ENCODE measurements at regions not wholly inside any gene's neighbourhood (a gene's known extent, or its start where the extent isn't known, plus 50 kb on each side); places are given as distances from the start of the nearest gene placed in this dataset.
A peak's percentile ranks its signal among the peaks of the same experiment; 100 is the strongest.

- no peak overlapping the region for H3K27ac ChIP-seq (ENCODE audit: low read depth, low read length)
- no peaks in the 10 kb centered on the region for H3K79me2 ChIP-seq (ENCODE audit: control insufficient read depth, insufficient read depth, low read length, unreplicated experiment)
- H3K4me1 ChIP-seq (ENCODE audit: control insufficient read depth, insufficient read depth, low read length, unreplicated experiment) = no peaks in the 10 kb centered on the region
- no peaks in the 10 kb centered on the region for H3K36me3 ChIP-seq (ENCODE audit: insufficient read depth, low read length)
- H3K27me3 ChIP-seq (ENCODE audit: insufficient read depth, low read length) = no peaks in the 10 kb centered on the region
- no peak overlapping the region for H2AFZ ChIP-seq (ENCODE audit: low read length, unreplicated experiment)
- H3K4me3 ChIP-seq (ENCODE audit: low read depth, low read length) = no peak overlapping the region
Measured at GRCh38 chr15:36472672-36473071, 106.8 kb upstream of the CDIN1 start.

DNA sequence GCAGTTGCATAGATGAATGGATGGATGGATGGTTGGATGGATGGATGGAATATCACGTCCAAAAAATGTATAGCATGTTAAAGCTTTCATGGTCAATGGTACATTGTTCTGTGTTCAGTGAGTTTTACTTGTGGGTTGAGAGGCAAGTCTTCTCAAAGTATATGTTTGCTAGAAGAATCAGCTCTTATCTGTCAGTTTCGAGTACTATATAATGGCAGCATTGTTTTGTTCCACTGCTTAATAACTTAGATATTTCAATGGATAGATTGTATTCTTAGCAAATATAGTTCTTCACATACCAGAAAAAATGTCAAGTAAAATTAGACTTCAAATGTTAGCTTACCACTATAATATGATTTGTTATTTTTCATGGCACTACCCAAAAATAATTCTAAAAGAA, 100.9 kb upstream of the CDIN1 start:
- Histone ChIP-seq H3K27ac (ENCODE audit: low read depth, low read length) (no peak overlapping the region), H3K27me3 (ENCODE audit: insufficient read depth, low read length) (no peaks in the 10 kb centered on the region), H2AFZ (ENCODE audit: low read length, unreplicated experiment) (no peak overlapping the region), H3K4me3 (ENCODE audit: low read depth, low read length) (no peak overlapping the region), H3K4me1 (ENCODE audit: control insufficient read depth, insufficient read depth, low read length, unreplicated experiment) (no peaks in the 10 kb centered on the region), H3K79me2 (ENCODE audit: control insufficient read depth, insufficient read depth, low read length, unreplicated experiment) (no peaks in the 10 kb centered on the region), H3K36me3 (ENCODE audit: insufficient read depth, low read length) (no peaks in the 10 kb centered on the region)

DNA sequence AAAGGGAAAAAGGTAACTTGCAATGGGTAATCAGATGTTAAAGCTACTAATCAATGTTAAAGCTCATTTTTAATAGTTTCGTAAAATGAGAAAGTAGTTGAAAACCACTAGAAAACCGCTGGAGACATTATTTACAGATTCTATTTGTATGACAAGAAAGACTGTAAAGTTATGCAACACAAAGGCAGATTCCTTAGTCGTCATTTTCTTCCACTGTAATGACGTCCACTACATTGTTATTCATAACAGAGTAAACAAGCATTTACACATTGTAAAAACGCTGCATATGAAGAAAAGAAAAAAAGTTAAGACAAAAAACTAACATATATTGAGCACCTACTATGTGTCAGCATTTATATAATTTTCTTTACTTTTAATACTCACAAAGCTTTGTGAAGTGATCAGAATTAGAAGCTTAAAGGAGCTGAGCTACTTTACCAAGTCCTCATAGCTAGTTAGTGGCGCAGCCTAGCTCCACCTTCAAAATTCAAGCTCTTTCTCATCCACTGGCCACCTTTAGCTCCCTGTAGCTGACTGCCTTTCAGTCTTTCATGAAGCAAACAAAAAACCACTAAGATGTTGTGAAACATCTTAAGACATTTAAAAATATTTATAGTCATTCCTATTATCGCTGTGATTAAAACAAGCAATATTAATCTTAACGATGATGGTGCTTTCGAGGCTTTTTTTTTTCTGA, 100.1 kb upstream of the CDIN1 start:
- Histone ChIP-seq H2AFZ (ENCODE audit: low read length, unreplicated experiment) (no peak overlapping the region), H3K4me3 (ENCODE audit: low read depth, low read length) (no peak overlapping the region), H3K27me3 (ENCODE audit: insufficient read depth, low read length) (no peaks in the 10 kb centered on the region), H3K27ac (ENCODE audit: low read depth, low read length) (no peak overlapping the region), H3K4me1 (ENCODE audit: control insufficient read depth, insufficient read depth, low read length, unreplicated experiment) (no peaks in the 10 kb centered on the region), H3K79me2 (ENCODE audit: control insufficient read depth, insufficient read depth, low read length, unreplicated experiment) (no peaks in the 10 kb centered on the region), H3K36me3 (ENCODE audit: insufficient read depth, low read length) (no peaks in the 10 kb centered on the region)

GRCh38 chr15:36481156-36481555, 98.3 kb upstream of the CDIN1 start:
- no peaks in the 10 kb centered on the region for H3K36me3 ChIP-seq (ENCODE audit: insufficient read depth, low read length)

DNA sequence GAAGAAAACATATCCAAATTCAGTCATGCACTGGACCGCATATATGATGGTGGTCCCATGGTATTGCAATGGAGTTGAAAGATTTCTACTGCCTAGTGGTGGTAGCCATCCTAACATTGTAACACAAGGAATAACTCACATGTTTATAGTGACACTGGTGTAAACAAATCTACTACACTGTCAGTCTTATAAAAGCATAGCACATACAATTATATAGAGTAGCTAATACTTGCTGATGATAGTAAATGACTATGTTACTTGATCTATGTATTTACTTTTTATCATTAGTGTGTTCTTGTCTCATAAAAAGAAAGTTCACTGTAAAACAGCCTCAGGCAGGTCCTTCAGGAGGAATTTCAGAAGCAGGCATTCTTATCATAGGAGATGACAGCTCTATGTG, 96.0 kb upstream of the CDIN1 start:
- Histone ChIP-seq H3K27me3 (ENCODE audit: insufficient read depth, low read length) (no peaks in the 10 kb centered on the region), H3K27ac (ENCODE audit: low read depth, low read length) (no peak overlapping the region), H2AFZ (ENCODE audit: low read length, unreplicated experiment) (no peak overlapping the region), H3K36me3 (ENCODE audit: insufficient read depth, low read length) (no peaks in the 10 kb centered on the region), H3K79me2 (ENCODE audit: control insufficient read depth, insufficient read depth, low read length, unreplicated experiment) (no peaks in the 10 kb centered on the region), H3K4me1 (ENCODE audit: control insufficient read depth, insufficient read depth, low read length, unreplicated experiment) (no peaks in the 10 kb centered on the region), H3K4me3 (ENCODE audit: low read depth, low read length) (no peak overlapping the region)

More at GRCh38 chr15:36481156-36481555, 98.3 kb upstream of the CDIN1 start:
- H3K27ac ChIP-seq (ENCODE audit: low read depth, low read length) = no peak overlapping the region
- H3K4me1 ChIP-seq (ENCODE audit: control insufficient read depth, insufficient read depth, low read length, unreplicated experiment) = no peaks in the 10 kb centered on the region
- no peak overlapping the region for H3K4me3 ChIP-seq (ENCODE audit: low read depth, low read length)
- H3K79me2 ChIP-seq (ENCODE audit: control insufficient read depth, insufficient read depth, low read length, unreplicated experiment) = no peaks in the 10 kb centered on the region
- no peak overlapping the region for H2AFZ ChIP-seq (ENCODE audit: low read length, unreplicated experiment)
- no peaks in the 10 kb centered on the region for H3K27me3 ChIP-seq (ENCODE audit: insufficient read depth, low read length)

GRCh38 chr15:36484038-36484778, 95.2 kb upstream of the CDIN1 start:
- Histone ChIP-seq H3K4me1 (ENCODE audit: control insufficient read depth, insufficient read depth, low read length, unreplicated experiment) (no peaks in the 10 kb centered on the region), H3K27me3 (ENCODE audit: insufficient read depth, low read length) (no peaks in the 10 kb centered on the region), H2AFZ (ENCODE audit: low read length, unreplicated experiment) (no peak overlapping the region), H3K79me2 (ENCODE audit: control insufficient read depth, insufficient read depth, low read length, unreplicated experiment) (no peaks in the 10 kb centered on the region), H3K4me3 (ENCODE audit: low read depth, low read length) (no peak overlapping the region), H3K36me3 (ENCODE audit: insufficient read depth, low read length) (no peaks in the 10 kb centered on the region), H3K27ac (ENCODE audit: low read depth, low read length) (no peak overlapping the region)

DNA sequence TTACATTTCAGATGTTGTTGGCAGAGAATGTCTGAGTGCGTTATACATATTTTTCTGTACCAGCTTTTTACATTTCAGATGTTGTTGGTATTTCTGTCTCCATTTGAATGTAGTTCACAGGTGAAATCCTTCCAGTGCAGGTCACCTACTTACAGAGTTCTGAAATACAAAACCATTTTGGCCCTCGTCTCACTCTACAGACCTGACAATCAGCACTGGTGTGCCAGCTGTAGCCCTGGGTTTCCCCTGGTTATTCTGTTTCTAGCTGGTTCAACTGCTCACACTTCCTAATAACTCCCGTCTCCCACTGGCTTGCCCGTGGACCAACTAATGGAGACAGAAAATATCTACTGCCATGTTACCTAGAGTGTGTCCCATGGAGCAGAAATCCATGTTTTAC, 87.5 kb upstream of the CDIN1 start:
- no peak overlapping the region for H3K4me3 ChIP-seq (ENCODE audit: low read depth, low read length)
- H3K27ac ChIP-seq (ENCODE audit: low read depth, low read length) = no peak overlapping the region
- H3K36me3 ChIP-seq (ENCODE audit: insufficient read depth, low read length) = no peaks in the 10 kb centered on the region
- no peaks in the 10 kb centered on the region for H3K79me2 ChIP-seq (ENCODE audit: control insufficient read depth, insufficient read depth, low read length, unreplicated experiment)
- no peaks in the 10 kb centered on the region for H3K4me1 ChIP-seq (ENCODE audit: control insufficient read depth, insufficient read depth, low read length, unreplicated experiment)
- no peaks in the 10 kb centered on the region for H3K27me3 ChIP-seq (ENCODE audit: insufficient read depth, low read length)
- no peak overlapping the region for H2AFZ ChIP-seq (ENCODE audit: low read length, unreplicated experiment)

- peaks cover 12% of the 10 kb centered on the region for H3K4me1 ChIP-seq (ENCODE audit: control insufficient read depth, insufficient read depth, low read length, unreplicated experiment)
- no peak overlapping the region for H2AFZ ChIP-seq (ENCODE audit: low read length, unreplicated experiment)
- no peaks in the 10 kb centered on the region for H3K36me3 ChIP-seq (ENCODE audit: insufficient read depth, low read length)
- H3K27ac ChIP-seq (ENCODE audit: low read depth, low read length) = no peak overlapping the region
- H3K27me3 ChIP-seq (ENCODE audit: insufficient read depth, low read length) = no peaks in the 10 kb centered on the region
- H3K79me2 ChIP-seq (ENCODE audit: control insufficient read depth, insufficient read depth, low read length, unreplicated experiment) = no peaks in the 10 kb centered on the region
- H3K4me3 ChIP-seq (ENCODE audit: low read depth, low read length) = no peak overlapping the region
Measured at GRCh38 chr15:36495456-36495991, 83.9 kb upstream of the CDIN1 start.

- H3K27me3 ChIP-seq (ENCODE audit: insufficient read depth, low read length) = no peaks in the 10 kb centered on the region
- peaks cover 12% of the 10 kb centered on the region for H3K4me1 ChIP-seq (ENCODE audit: control insufficient read depth, insufficient read depth, low read length, unreplicated experiment)
- H3K27ac ChIP-seq (ENCODE audit: low read depth, low read length) = no peak overlapping the region
- peak overlapping the region; percentile 53 for H2AFZ ChIP-seq (ENCODE audit: low read length, unreplicated experiment)
- H3K79me2 ChIP-seq (ENCODE audit: control insufficient read depth, insufficient read depth, low read length, unreplicated experiment) = no peaks in the 10 kb centered on the region
- H3K36me3 ChIP-seq (ENCODE audit: insufficient read depth, low read length) = no peaks in the 10 kb centered on the region
- H3K4me3 ChIP-seq (ENCODE audit: low read depth, low read length) = no peak overlapping the region
Measured at GRCh38 chr15:36497901-36498300, 81.5 kb upstream of the CDIN1 start.

DNA sequence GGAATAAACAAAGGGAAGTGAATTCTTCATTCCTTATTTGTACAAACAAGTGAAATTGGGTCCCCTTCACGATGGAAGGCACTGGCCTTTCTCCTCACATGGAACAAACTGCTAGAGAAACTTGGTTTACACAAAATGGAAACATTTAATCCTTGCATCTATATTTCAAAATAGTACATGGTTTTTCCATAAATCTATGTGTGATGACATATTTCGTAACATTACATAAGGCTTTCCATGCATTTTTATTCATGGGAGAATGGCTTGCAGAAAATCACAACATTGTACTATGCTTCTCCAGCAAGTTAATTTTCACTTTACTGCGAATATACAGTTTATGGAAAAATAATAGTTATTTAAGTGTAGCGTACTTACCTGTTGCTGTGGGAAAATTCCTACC, 81.0 kb upstream of the CDIN1 start:
- H3K4me3 ChIP-seq (ENCODE audit: low read depth, low read length) = no peak overlapping the region
- H3K27ac ChIP-seq (ENCODE audit: low read depth, low read length) = no peak overlapping the region
- H3K4me1 ChIP-seq (ENCODE audit: control insufficient read depth, insufficient read depth, low read length, unreplicated experiment) = peaks cover 12% of the 10 kb centered on the region
- peak overlapping the region; percentile 53 for H2AFZ ChIP-seq (ENCODE audit: low read length, unreplicated experiment)
- H3K79me2 ChIP-seq (ENCODE audit: control insufficient read depth, insufficient read depth, low read length, unreplicated experiment) = no peaks in the 10 kb centered on the region
- no peaks in the 10 kb centered on the region for H3K36me3 ChIP-seq (ENCODE audit: insufficient read depth, low read length)
- H3K27me3 ChIP-seq (ENCODE audit: insufficient read depth, low read length) = no peaks in the 10 kb centered on the region

DNA sequence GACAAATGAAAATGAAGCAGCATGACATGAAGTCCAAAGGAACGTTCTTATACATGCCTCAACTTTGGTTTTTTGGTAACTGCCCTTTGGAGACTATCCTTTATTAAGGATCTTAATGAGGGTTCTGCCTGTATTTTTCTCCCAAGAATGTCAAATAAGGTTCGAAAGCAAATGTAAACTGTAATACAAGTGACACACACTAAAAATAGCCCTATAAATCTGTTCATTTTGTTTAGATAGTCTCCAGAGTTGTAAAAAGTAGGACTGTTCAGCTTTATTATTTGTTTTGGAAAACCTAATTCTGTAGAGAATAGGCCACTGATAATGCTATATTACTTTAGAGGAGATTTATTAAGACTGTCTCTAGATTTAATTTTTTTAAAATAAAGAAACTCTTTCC, 80.5 kb upstream of the CDIN1 start:
- H3K27ac ChIP-seq (ENCODE audit: low read depth, low read length) = no peak overlapping the region
- peak overlapping the region; percentile 52 for H2AFZ ChIP-seq (ENCODE audit: low read length, unreplicated experiment)
- H3K36me3 ChIP-seq (ENCODE audit: insufficient read depth, low read length) = no peaks in the 10 kb centered on the region
- H3K4me3 ChIP-seq (ENCODE audit: low read depth, low read length) = no peak overlapping the region
- H3K27me3 ChIP-seq (ENCODE audit: insufficient read depth, low read length) = no peaks in the 10 kb centered on the region
- H3K4me1 ChIP-seq (ENCODE audit: control insufficient read depth, insufficient read depth, low read length, unreplicated experiment) = peaks cover 12% of the 10 kb centered on the region
- no peaks in the 10 kb centered on the region for H3K79me2 ChIP-seq (ENCODE audit: control insufficient read depth, insufficient read depth, low read length, unreplicated experiment)
